Fibroblast of the aortic adventitia (primary cell): ENCODE measurements at regions not wholly inside any gene's neighbourhood (a gene's known extent, or its start where the extent isn't known, plus 50 kb on each side); places are given as distances from the start of the nearest gene placed in this dataset.

ENCODE experiments used
- DNase-seq: peaks from one replicate; pipeline ENCODE4 v3.0.0-alpha.2; 2010; ENCODE audit warnings: low read depth
- H3K4me3 ChIP-seq: 2 replicates; pipeline ENCODE4 v1.5.1; 2011; ENCODE audit warnings: low read depth, mild to moderate bottlenecking, control low read depth, low read length, moderate library complexity
- CTCF ChIP-seq: IDR thresholded peaks from 2 replicates; pipeline ENCODE4 v1.5.1; 2011; ENCODE audit warnings: mild to moderate bottlenecking, low read length, control low read depth, inconsistent platforms; ENCODE audit not compliant: insufficient read depth

DNA sequence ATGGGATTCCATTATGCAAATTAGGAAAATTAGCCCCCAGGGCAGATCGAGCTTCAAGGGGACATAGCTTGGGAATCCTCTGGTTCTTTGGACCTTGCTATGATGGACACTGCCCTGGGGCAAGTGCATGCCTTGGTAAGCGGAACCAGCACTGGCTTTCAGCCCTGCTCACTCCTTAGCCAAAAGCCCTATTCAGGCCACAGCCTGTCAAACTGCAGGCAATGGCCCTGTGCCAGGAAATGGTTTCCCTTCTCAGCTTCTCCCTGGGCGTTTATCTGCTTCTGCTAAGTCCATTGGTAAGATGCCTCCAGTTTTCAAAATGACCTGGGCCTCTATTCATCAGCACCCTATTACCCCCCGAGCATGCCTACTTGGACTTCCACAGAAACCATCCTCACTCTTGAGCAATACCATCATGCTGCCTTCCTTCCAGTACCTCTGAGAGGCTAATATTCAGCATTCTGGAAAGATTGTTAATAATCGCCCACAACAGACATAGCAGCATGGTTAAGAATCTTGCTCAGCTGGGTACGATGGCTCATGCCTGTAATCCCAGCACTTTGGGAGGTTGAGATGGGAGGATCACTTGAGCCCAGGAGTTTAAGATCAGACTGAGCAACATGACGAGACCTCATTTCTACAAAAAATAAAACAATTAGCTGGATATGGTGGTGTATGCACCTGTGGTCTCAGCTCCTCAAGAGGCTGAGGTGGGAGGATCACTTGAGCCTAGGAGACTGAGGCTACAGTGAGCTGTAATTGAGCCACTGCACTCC, 918.6 kb upstream of the AUTS2 start:
- no peak for DNase-seq
- TF ChIP-seq CTCF, result no peak

DNA sequence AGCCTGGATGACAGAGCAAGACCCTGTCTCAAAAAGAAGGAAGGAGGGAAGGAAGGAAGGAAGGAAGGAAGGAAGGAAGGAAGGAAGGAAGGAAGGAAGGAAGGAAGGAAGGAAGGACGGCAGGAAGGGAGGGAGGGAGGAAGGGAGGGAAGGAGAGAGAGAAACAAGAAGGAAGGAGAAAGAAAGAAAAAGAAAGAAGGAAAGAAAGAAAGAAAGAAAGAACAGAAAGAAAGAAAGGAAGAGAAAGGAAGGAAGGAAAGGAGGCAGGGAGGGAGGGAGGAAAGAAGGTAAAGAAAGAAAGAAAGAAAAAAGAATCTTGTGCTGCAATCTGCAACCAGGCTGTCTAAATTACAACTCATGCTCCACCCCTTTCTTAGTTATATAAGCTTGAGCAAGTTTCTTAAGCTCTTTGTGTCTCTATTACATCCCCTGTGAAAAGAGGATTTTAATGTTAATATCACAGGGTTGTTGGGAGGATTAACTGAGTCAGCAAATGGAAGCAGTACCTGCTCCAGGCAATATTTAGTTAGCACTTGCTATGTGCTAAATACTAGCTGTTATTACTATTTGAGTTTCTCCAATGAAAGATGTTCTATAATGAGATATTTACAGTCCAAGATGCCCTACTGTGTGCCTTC, 917.9 kb upstream of the AUTS2 start:
- TF ChIP-seq CTCF, result no peak
- no peak for DNase-seq
- H3K4me3 ChIP-seq, result no peak overlapping the region

More for the DNA sequence above, 918.6 kb upstream of the AUTS2 start:
- H3K4me3 ChIP-seq, result no peak overlapping the region

DNA sequence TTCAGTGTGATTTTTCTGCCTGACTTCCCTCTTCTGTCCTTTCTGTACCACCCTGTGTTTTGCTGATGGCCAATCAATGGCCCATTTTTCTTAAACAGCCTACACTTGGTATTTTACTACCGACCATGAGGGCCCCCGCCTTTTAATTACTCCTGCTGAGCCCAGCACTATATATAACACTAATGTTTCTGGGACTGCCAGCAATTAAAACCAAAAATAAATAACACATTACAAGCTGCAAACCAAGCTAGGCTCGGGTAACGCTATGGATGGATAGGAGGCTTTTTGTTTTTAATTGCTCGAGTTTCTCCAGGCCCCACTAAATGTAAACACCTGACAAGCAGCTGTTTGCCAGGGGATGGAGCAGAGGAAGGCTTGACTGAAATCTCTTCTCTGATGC, 915.4 kb upstream of the AUTS2 start:
- no peak for DNase-seq
- no peak for TF ChIP-seq CTCF
- no peak overlapping the region for H3K4me3 ChIP-seq

- H3K4me3 ChIP-seq, result no peak overlapping the region
- no peak for TF ChIP-seq CTCF
- peak; percentile 29 for DNase-seq
Measured at GRCh38 chr7:68684246-68684839, 913.9 kb upstream of the AUTS2 start.

DNA sequence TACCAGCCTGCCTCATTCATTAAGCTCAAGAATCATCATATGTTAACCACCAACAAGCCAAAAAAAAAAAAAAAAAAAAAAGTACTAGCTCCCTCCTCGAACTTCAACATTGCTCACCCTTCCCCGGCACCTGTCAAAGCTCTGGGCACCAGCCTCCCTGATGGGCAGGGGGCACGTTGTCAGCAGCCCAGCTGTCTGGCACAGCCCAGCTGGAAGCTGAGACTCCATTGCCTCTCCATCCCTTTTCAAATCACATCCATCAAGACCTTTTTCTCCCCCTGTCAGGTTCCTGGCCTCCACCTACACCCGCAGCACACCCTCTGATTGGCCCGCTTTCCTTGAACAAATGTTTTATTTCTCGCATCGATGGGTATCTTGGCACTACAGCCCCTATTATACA, 913.3 kb upstream of the AUTS2 start:
- H3K4me3 ChIP-seq, result no peak overlapping the region
- DNase-seq, result no peak
- TF ChIP-seq CTCF, result no peak

- no peak for TF ChIP-seq CTCF
- no peak for DNase-seq
- no peak overlapping the region for H3K4me3 ChIP-seq
Measured at GRCh38 chr7:68688416-68689086, 909.7 kb upstream of the AUTS2 start.
